ENCODE measurements at regions not wholly inside any gene's neighbourhood (a gene's known extent, or its start where the extent isn't known, plus 50 kb on each side); places are given as distances from the start of the nearest gene placed in this dataset.
A peak's percentile ranks its signal among the peaks of the same experiment; 100 is the strongest.

DNA sequence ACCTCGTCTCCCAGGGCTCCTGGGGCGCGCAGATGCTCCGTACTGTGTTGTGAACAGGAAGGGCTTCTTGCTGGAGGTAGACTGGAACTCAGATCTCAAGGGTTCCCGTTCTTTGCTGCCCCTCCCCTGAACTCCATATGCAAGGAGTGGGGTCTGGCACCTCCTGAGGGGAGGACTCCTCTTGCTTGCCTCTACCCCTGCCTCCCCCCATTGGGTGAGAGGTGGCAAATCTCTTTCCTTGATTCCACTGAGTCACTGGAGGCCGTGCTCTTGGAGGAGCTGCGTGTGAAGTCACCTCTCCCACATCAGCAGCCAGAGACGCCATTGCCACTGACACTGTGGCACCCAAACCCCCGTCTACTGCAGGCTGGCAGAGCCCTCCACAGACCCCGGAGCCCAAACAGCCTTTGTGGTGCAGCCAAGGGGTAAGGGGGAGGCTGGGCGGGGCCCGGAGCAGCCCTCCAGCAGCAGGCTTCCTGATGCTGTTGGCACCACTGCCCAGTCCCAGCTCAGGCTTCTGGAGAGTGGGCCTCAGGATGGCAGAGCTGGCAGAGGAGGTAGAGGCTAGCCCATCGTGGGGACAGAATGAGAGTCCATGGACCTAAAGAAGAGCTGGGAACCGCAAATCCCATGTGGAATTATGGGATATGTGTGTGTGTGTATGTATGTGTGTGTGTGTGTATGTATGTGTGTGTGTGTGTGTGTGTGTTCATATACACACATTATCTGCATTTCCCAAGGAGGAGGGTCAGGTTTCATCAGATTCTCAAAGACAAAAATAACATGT is 104.9 kb upstream of the RUNX3 start:
- DNase-seq = no peak

DNA sequence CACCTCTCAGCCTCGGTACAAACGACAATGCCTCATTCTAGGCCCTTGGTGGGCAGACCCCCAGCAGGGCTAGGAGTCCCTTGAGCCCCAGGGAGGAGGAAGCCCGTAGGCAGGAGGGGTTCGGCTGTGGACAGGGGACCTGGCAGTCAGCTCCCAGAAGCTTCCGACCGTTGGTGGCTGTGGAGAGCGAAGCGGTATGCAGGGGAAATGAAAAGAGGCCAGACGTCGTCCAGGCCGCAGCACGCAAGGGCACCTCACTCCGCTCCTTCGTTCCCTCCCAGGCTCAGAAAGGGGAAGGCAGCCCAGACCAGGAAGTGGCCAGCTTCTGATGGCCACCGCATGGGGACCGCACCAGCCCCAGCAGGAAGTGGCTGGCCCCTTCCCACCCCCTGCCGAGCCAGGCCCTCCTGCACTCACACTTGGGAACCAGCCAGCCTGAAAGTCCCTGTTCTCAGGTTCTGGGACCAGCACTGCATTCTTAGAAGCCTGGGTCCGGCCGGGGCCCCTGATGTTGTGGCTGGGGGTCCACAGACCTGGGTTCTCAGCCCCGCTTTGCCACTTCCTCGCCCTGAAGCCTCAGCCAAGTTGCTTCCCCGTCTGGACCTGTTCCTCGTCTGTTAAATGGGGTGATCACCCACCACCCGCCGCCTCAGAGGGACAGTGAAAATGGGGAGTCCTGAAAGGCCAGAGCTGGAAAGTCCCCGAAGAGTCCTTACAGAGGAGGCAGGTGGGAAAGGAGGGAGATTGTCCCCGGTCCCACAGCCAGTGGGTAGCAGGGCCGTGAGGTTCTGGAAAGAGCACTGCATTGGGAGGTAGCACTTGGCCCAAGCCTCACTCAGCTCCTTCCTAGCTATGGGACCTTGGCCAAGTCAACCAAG is 104.0 kb upstream of the RUNX3 start:
- peak; percentile 52 for DNase-seq

DNA sequence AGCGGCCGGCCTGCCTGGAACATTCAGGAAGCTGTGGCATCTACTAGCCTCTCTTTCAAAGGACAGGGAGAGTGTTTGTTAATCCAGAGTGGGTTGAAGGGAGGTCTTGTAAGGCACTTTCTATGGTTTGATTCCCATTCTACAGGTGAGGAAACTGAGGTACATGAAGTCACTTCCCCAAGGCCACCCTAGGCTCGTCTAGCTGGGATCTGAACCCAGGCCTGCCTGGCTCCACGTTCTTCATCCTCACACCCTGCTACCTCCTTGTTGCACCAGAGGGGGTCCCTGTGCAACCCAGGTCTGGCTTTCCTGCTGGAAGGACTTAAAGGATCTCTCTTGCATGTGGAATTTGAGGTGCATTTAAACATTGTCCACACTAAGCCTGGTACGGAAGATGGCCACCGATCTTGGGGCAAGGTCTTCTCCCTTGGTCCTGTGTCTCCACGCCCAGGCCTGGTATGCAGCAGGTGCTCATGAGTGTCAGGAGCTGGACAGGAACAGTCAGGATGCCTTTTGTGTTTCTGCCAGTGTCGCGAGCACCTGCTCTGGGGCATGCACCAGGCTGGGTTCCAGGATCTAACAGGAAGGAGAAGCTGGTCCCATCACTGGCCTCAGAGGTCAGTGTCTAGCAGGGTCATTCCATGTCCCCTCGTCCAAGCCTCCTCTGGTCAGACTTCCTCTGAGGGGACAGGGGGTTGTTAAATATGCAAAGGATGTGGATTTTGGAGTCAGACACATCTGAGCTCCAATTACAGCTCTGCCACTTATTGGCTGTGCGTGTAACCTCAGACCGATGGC is 103.2 kb upstream of the RUNX3 start:
- DNase-seq = no peak

GRCh38 chr1:25031966-25032667 is 102.0 kb upstream of the RUNX3 start:
- peak; percentile 90 for DNase-seq

DNA sequence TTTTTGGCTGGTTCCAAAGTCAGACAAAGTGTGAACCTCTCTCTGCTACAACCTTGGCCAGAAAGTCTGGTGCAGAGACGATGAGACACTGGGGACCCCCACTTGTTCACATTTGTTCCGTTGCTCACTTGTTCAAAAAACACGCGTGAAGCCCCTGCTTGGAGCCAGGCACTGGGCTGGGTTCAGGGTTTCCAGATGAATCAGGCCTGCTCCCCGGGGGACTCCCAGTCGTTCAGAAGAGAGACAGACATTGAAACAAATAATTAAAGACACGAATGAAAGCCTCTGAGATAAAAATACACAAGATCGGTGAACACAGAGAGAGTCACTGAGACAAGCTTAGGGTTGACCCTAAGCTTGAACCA is 101.5 kb upstream of the RUNX3 start:
- DNase-seq = peak; percentile 42

DNA sequence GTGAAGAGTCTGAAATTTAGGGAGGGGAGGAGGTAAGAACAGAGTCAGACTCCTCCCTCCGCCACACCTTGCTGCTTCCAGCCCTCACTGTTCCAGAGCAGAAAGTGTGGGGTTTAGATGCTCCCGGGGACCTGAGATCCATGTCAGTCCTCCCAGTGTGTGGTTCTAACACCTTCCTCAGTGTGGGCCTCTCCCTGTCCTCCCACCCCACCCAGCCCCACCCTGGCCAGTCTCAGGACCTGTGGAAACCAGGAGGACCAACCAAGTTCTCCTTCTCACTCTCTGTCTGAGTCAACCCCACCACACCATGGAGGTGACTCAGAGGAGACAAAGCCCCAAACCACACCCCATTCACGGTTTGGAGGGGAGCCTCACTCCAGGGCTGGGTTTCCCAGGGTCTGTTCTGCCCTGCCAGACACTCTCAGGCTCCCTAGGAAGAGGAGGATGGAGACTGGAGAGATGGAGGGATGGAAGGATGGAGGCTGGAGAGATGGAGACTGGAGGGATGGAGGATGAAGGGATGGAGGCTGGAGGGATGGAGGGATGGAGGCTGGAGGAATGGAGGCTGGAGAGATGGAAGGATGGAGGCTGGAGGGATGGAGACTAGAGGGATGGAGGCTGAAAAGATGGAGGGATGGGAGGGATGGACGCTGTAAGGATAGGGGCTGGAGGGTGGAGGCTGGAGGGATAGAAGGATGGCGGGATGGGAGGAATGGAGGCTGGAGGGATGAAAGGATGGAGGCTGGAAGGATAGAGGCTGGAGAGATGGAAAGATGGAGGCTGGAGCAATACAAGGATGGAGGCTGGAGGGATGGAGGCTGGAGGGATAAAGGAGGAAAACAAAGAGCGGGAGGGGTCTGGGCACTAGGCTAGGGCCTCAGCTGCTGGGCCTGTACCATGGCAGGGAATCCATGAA is 100.9 kb upstream of the RUNX3 start:
- DNase-seq = peak; percentile 76

- no peak for DNase-seq
Measured at GRCh38 chr1:25030012-25030411, 99.9 kb upstream of the RUNX3 start.

DNA sequence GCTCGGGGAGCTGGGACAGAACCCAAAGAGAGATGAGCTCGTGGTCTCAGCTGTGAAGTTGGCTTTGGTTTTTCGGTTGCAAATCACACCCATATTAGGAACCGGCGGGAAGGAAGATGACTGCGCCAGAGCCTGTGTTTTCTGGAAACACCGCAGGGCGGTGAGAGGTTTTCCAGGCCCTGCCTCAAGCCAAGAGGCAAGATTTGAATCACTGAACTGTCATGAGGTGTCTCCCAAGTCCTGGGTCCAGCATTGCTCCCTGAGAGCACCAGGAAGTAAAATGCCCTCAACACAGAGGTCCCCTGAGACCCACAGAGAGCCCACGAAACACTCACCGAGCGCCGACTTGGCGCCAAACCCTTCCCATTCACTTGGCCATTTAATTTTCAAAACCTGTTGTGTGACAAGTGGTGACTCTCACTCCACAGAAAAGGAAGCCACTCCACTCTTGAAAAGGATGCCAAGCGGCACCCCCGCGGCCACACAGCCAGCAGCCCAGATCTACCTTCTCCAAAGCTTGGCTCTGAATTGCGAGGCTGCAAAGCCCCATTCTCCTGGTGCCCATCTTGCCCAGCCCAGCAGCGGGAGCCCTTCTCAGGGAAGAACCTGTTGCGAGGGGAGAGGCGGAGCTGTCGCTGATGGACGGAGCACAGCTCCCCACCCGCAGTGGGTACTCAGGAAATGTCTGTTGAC is 99.0 kb upstream of the RUNX3 start:
- DNase-seq = peak; percentile 39

- DNase-seq = no peak
Measured at GRCh38 chr1:25028587-25028906, 98.5 kb upstream of the RUNX3 start.

DNA sequence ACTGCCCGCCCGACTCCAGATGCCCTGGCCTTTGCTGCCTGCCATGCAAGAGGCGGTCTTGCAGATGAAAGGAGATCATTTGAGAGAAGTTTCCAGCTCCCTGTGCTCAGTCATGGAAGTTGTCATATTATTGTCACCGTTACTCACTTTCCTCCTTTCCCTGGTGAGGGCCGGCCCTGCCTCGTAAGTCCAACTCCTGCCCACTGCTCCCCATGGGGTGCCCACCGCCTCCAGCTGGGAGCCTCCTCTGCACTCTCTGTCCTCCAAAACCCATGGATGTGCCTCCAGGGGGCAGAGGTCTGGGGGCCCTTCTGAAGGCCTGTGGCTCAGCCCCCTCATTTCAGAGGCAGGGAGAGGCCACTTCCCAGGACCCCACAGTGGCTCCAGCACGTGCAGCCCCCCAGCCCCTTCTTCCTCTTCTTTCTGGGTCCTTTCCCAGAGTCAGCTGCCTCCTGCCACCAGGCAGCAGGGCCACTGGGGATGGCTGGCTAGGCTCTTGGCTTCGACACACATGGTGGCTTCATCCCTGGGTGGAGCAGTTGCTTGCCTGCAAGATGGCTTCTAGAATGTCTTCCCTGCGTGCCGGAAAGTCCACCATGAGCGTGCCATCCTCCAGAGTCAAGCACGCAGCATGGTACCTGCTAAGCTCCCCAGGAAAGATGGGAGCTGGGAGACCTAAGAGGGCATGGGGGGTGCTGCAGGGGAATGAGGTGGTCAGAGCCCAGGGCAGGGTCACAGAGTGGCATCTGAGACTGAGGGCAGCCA is 97.9 kb upstream of the RUNX3 start:
- DNase-seq = no peak

DNA sequence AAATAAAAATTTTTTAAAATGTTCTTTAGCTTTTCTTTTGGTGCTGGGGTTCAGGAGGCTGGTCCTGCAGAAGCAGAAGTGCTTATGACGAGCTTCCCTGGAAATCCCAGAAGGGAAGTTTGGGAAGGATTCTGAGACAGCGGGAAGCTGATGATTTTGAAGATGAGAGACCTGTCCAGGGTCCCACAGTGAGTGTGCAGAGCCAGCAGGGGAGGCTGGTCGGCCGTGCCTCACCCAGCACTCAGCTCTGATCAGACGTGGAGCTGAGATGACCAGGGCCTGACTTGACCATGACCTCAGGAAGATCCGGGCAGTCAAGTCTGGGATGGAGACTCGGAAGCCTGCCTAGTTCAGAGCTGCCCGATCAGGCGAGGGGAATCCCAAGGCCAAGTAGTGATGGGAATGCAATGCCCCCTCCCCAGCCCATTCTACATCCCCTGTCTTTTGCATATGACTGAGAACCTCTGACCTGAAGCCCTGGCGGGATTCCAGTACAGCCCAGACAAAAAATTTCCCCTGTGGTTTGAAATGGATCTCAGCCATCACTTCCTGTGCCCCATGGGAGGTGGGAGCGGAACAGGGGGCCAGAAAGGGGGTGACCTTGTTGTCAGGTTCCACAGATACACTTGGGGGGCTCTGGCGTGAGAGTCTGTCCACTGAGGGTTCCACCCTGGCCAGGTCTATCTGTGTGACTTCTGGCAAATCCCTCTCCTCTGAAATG is 96.8 kb upstream of the RUNX3 start:
- DNase-seq = no peak

DNA sequence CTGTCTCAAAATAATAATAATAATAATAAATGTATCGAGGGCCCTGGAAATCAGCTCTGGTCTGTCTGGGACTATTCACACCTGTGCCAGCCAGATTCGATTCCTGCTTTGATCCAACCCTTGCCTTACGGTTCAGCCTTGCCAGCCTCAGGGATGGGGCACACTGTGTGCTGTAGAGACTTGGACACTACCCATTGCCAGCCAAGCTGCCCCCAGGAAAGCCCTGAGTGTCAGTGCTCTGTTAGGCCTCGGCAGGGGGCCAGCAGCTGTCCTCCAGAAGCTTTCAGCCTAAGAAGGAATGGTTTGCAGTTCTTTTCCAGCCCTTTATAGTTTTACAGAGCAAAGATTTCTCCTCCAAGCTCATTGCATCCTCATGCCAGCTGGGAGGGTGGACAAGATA is 96.2 kb upstream of the RUNX3 start:
- no peak for DNase-seq

DNA sequence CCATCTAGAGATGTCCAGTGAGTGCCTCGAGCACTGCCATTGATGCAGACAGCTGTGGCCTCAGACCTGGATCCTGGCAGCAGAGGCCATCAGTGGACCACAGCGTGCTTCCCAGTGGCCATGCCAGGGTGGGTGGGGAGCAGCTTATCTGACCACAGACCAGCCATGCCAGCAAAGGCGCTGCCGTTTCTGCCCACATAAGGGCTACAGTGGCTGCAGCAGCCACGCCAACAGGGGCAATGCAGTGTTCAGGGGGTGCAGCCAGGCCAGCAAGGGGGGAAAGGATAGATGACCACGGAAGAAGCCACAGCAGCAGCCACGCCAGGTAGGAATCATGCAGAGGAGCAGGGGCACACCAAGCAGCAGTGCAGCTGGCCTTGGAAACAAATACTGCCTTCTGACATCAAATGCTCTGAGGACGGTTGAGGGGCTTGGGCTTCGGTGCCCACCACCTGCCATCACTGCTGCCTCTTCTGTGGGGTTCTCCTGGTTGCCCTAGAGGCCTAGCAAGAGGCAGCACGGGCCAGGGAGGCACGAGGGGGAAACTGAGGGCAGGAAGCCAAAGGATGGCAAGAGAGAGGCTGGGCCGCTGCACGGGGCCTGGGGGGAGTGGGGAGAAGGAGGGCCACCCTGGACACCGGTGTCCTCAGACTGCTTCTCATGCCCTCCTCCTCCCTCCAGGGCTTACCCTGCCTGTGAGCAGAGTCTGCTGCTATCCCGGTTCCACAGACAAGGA is 94.7 kb upstream of the RUNX3 start:
- no peak for DNase-seq

- DNase-seq = no peak
Measured at GRCh38 chr1:25023826-25024225, 93.8 kb upstream of the RUNX3 start.

GRCh38 chr1:25023190-25023578 is 93.1 kb upstream of the RUNX3 start:
- DNase-seq = no peak

GRCh38 chr1:25022361-25023189 is 92.5 kb upstream of the RUNX3 start:
- DNase-seq = peak; percentile 95

DNA sequence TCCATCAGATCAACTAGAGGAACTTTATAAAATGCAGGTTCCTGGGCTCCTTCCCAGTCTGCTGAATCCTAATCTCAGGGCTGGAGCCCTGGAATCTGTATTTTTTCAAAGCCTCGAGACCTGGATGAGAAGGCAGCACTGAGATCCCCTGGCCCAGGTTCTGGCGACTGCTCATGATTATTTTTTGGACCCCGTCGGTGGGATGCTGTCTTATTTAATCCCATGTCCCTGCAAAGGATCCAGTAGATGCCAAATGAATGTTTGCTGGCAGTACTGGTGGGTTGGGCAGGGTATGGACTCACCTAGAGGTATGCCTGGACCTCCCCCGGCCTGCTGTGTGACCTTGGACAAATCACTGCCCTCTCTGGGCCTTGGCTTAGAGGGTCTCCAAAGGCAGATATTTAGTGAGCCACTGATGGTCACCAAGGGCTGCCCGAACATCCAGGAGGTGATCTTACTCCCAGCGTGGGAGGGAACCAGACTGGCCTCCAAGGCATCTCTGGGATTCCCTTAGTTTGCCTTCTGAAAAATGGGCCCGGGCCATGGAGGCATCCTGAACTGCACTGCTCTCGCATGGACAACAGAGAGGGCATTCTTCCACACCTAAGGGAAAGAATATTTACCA is 91.6 kb upstream of the RUNX3 start:
- no peak for DNase-seq
